Smooth muscle cell (in vitro differentiated cells): ENCODE measurements at regions not wholly inside any gene's neighbourhood (a gene's known extent, or its start where the extent isn't known, plus 50 kb on each side); places are given as distances from the start of the nearest gene placed in this dataset.

Experiments
- DNase-seq: peaks from one replicate; lab custom pipeline; 2025; ENCODE audit not compliant: unreplicated experiment; lab: John Stamatoyannopoulos, UW
- H2AFZ ChIP-seq: fragments of 200-600 bp; sonication (generic); 2 replicates; pipeline ENCODE4 v1.6.0; 2016; ENCODE audit warnings: antibody characterized with exemption, low read depth, mild to moderate bottlenecking
- H3F3A ChIP-seq: fragments of 200-600 bp; sonication (generic); 2 replicates; pipeline ENCODE4 v1.6.0; 2017; ENCODE audit warnings: antibody characterized with exemption, low read depth
- H3K27ac ChIP-seq: fragments of 200-600 bp; sonication (generic); 2 replicates; pipeline ENCODE4 v1.5.1; 2016; ENCODE audit warnings: low read depth, mild to moderate bottlenecking
- H3K27me3 ChIP-seq: fragments of 200-600 bp; sonication (generic); 2 replicates; pipeline ENCODE4 v1.6.1; 2016; ENCODE audit warnings: low read depth, mild to moderate bottlenecking
- H3K36me3 ChIP-seq: fragments of 200-600 bp; sonication (generic); 2 replicates; pipeline ENCODE4 v1.5.1; 2016; ENCODE audit warnings: low read depth
- H3K4me1 ChIP-seq: fragments of 200-600 bp; sonication (generic); 2 replicates; pipeline ENCODE4 v1.5.1; 2016; ENCODE audit warnings: low read depth
- H3K4me2 ChIP-seq: fragments of 200-600 bp; sonication (generic); 2 replicates; pipeline ENCODE4 v1.6.0; 2016; ENCODE audit warnings: mild to moderate bottlenecking
- H3K4me3 ChIP-seq: fragments of 200-600 bp; sonication (generic); 2 replicates; pipeline ENCODE4 v1.5.1; 2016; ENCODE audit warnings: mild to moderate bottlenecking
- H3K79me2 ChIP-seq: fragments of 200-600 bp; sonication (generic); 2 replicates; pipeline ENCODE4 v1.6.0; 2016; ENCODE audit warnings: low read depth, mild to moderate bottlenecking
- H3K9ac ChIP-seq: fragments of 200-600 bp; sonication (generic); 2 replicates; pipeline ENCODE4 v1.6.0; 2016; ENCODE audit warnings: low read depth
- H3K9me3 ChIP-seq: fragments of 200-600 bp; sonication (generic); replicated peaks from 2 replicates; pipeline ENCODE4 v1.5.1; 2016; ENCODE audit warnings: low read depth
- H4K20me1 ChIP-seq: fragments of 200-600 bp; sonication (generic); 2 replicates; pipeline ENCODE4 v1.6.0; 2016; ENCODE audit warnings: low read depth
- CTCF ChIP-seq: fragments of 200-600 bp; sonication (generic); IDR thresholded peaks from 2 replicates; pipeline ENCODE4 v1.5.1; 2017; ENCODE audit warnings: borderline replicate concordance, mild to moderate bottlenecking, antibody characterized with exemption; ENCODE audit not compliant: insufficient read depth, poor library complexity, severe bottlenecking
- WGBS: methylation state at CpG from one replicate; pipeline ENCODE4 v1.1.7; 2016; ENCODE audit warnings: low lambda C conversion rate; 5-methylcytosine and 5-hydroxymethylcytosine counted together

GRCh38 chr17:77708936-77709335, 249.6 kb upstream of the TNRC6C start:
- WGBS, result 86% methylated on average over 8 of the region's 8 CpGs
- H3K36me3 ChIP-seq, result no peaks in the 10 kb centered on the region
- H3K9ac ChIP-seq, result no peak overlapping the region
- H3K27ac ChIP-seq, result no peak overlapping the region
- no peak overlapping the region for H3K4me2 ChIP-seq
- no peaks in the 10 kb centered on the region for H3F3A ChIP-seq
- TF ChIP-seq CTCF, result no peak
- H4K20me1 ChIP-seq, result no peaks in the 10 kb centered on the region
- no peak overlapping the region for H2AFZ ChIP-seq
- H3K27me3 ChIP-seq, result no peaks in the 10 kb centered on the region
- H3K4me3 ChIP-seq, result no peak overlapping the region
- DNase-seq, result no peak
- no peaks in the 10 kb centered on the region for H3K9me3 ChIP-seq
- no peaks in the 10 kb centered on the region for H3K4me1 ChIP-seq
- H3K79me2 ChIP-seq, result no peaks in the 10 kb centered on the region

DNA sequence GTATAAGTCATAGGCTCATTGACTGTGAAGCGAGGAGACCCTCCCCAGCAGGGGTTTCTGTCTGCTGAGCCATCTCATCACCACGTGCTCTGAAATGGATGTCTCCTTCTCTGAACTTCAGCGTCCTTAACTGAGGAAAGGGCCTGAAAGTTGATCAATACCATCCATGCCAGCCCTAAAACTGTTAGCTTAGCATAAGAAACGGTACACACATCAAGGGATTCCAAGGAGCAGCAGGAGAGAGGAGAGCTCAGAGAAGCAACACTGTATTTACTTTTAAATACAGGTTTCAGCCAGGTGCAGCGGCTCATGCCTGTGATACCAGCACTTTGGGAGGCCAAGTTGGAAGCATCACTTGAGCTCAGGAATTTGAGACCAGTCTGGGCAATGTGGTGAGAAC, 248.9 kb upstream of the TNRC6C start:
- H3K27me3 ChIP-seq, result no peaks in the 10 kb centered on the region
- WGBS, result 49% methylated on average over 5 of the region's 5 CpGs
- H3K4me3 ChIP-seq, result no peak overlapping the region
- no peaks in the 10 kb centered on the region for H3K79me2 ChIP-seq
- TF ChIP-seq CTCF, result no peak
- no peaks in the 10 kb centered on the region for H3K4me1 ChIP-seq
- no peak overlapping the region for H3K27ac ChIP-seq
- H4K20me1 ChIP-seq, result no peaks in the 10 kb centered on the region
- DNase-seq, result no peak
- H3K36me3 ChIP-seq, result no peaks in the 10 kb centered on the region
- H3F3A ChIP-seq, result no peaks in the 10 kb centered on the region
- no peak overlapping the region for H2AFZ ChIP-seq
- H3K9me3 ChIP-seq, result no peaks in the 10 kb centered on the region
- H3K9ac ChIP-seq, result no peak overlapping the region
- H3K4me2 ChIP-seq, result no peak overlapping the region

GRCh38 chr17:77712578-77712977, 245.9 kb upstream of the TNRC6C start:
- DNase-seq, result no peak
- Histone ChIP-seq H3K4me3 (no peak overlapping the region), H3K27ac (no peak overlapping the region), H3K9me3 (no peaks in the 10 kb centered on the region), H4K20me1 (no peaks in the 10 kb centered on the region), H3K36me3 (no peaks in the 10 kb centered on the region), H3K4me1 (peaks cover 6% of the 10 kb centered on the region), H3K9ac (no peak overlapping the region), H3K4me2 (no peak overlapping the region), H3K79me2 (no peaks in the 10 kb centered on the region), H3K27me3 (no peaks in the 10 kb centered on the region), H2AFZ (no peak overlapping the region), H3F3A (no peaks in the 10 kb centered on the region)
- TF ChIP-seq CTCF, result no peak

- Histone ChIP-seq H3K79me2 (no peaks in the 10 kb centered on the region), H3K4me1 (peaks cover 9% of the 10 kb centered on the region), H3K27me3 (no peaks in the 10 kb centered on the region), H3K4me3 (no peak overlapping the region), H3K4me2 (no peak overlapping the region), H3F3A (no peaks in the 10 kb centered on the region), H3K36me3 (no peaks in the 10 kb centered on the region), H3K9ac (no peak overlapping the region), H3K9me3 (no peaks in the 10 kb centered on the region), H4K20me1 (no peaks in the 10 kb centered on the region), H3K27ac (no peak overlapping the region), H2AFZ (no peak overlapping the region)
- no peak for TF ChIP-seq CTCF
- no peak for DNase-seq
- WGBS, result 42% methylated on average over 1 of the region's 1 CpG
Measured at GRCh38 chr17:77716289-77716926, 242.1 kb upstream of the TNRC6C start.
